CD14-positive monocyte (primary cell): ENCODE measurements at regions not wholly inside any gene's neighbourhood (a gene's known extent, or its start where the extent isn't known, plus 50 kb on each side); places are given as distances from the start of the nearest gene placed in this dataset.

ENCODE experiments used
- DNase-seq, 3 donors: peaks; one replicate each; pipeline ENCODE4 v3.0.0-alpha.2; 2011 to 2022
- H2AFZ ChIP-seq: 2 replicates; pipeline ENCODE4 v1.6.0; 2012; ENCODE audit warnings: mild to moderate bottlenecking, low read depth, low read length, inconsistent platforms; ENCODE audit not compliant: insufficient read depth, poor library complexity, severe bottlenecking
- H3K27ac ChIP-seq, 2 donors: 1 replicate in 1 of 2; 2 replicates in 1 of 2; pipeline ENCODE4 v1.5.1; 2012 to 2013; ENCODE audit warnings: low read length in 2 of 2, control low read depth in 1 of 2, inconsistent platforms in 1 of 2, low read depth in 1 of 2, mild to moderate bottlenecking in 1 of 2
- H3K27me3 ChIP-seq, 2 donors: one replicate each; pipeline versions ENCODE4 v1.6.0 to v1.6.1; 2011 to 2013; ENCODE audit warnings: low read length in 2 of 2; ENCODE audit not compliant: control insufficient read depth in 2 of 2, insufficient read depth in 2 of 2
- H3K36me3 ChIP-seq, 2 donors: replicated peaks in 1 of 2; 1 replicate in 1 of 2; 2 replicates in 1 of 2; pipeline versions ENCODE4 v1.5.1 to v1.6.1; 2012 to 2013; ENCODE audit warnings: low read length in 2 of 2, control low read depth in 1 of 2, inconsistent platforms in 1 of 2, mild to moderate bottlenecking in 1 of 2; ENCODE audit not compliant: insufficient read depth in 2 of 2, control insufficient read depth in 1 of 2
- H3K4me1 ChIP-seq, 2 donors: 1 replicate in 1 of 2; 2 replicates in 1 of 2; pipeline versions ENCODE4 v1.5.1 to v1.6.1; 2012 to 2013; ENCODE audit warnings: low read length in 2 of 2, control low read depth in 1 of 2, inconsistent platforms in 1 of 2, mild to moderate bottlenecking in 1 of 2, moderate library complexity in 1 of 2; ENCODE audit not compliant: insufficient read depth in 2 of 2, control insufficient read depth in 1 of 2
- H3K4me2 ChIP-seq: replicated peaks from 2 replicates; pipeline ENCODE3; 2012; ENCODE audit warnings: low read length, moderate library complexity, mild to moderate bottlenecking; ENCODE audit not compliant: poor library complexity, severe bottlenecking; ENCODE audit errors: extremely low read depth
- H3K4me3 ChIP-seq, 3 experiments: fragments of 200-600 bp in 1 of 3; sonication (generic) in 1 of 3; replicated peaks in 1 of 3; 1 replicate in 2 of 3; 2 replicates in 1 of 3; pipeline ENCODE4 v1.5.1; 2011 to 2013; ENCODE audit warnings: low read length in 3 of 3, mild to moderate bottlenecking in 3 of 3, control low read depth in 2 of 3, low read depth in 2 of 3, inconsistent platforms in 1 of 3, moderate library complexity in 1 of 3
- H3K79me2 ChIP-seq: 2 replicates; pipeline ENCODE4 v1.6.0; 2012; ENCODE audit warnings: mild to moderate bottlenecking, control low read depth, inconsistent platforms, low read length, moderate library complexity; ENCODE audit not compliant: insufficient read depth
- H3K9ac ChIP-seq: 2 replicates; pipeline ENCODE4 v1.6.0; 2017; ENCODE audit warnings: low read length, mild to moderate bottlenecking; ENCODE audit not compliant: insufficient read depth, poor library complexity, severe bottlenecking
- H3K9me3 ChIP-seq, 2 donors: replicated peaks in 1 of 2; 1 replicate in 1 of 2; 2 replicates in 1 of 2; pipeline versions ENCODE4 v1.5.1 to v1.6.1; 2012 to 2013; ENCODE audit warnings: low read length in 2 of 2, control low read depth in 1 of 2; ENCODE audit not compliant: control insufficient read depth in 1 of 2, insufficient read depth in 1 of 2
- H4K20me1 ChIP-seq: 2 replicates; pipeline ENCODE4 v1.6.0; 2012; ENCODE audit warnings: mild to moderate bottlenecking, low read length, control low read depth, moderate library complexity; ENCODE audit not compliant: insufficient read depth
- H3K27ac Mint-ChIP-seq, 7 donors: one replicate each; pipeline ENCODE4 v1.8.0; 2020; ENCODE audit warnings: mild to moderate bottlenecking in 7 of 7, mixed read lengths in 7 of 7, moderate library complexity in 6 of 7, inconsistent platforms in 2 of 7
- H3K27me3 Mint-ChIP-seq, 3 donors: one replicate each; pipeline ENCODE4 v1.8.0; 2021 to 2022; ENCODE audit warnings: low read depth in 3 of 3, mild to moderate bottlenecking in 3 of 3, mixed read lengths in 3 of 3, moderate library complexity in 3 of 3, inconsistent platforms in 1 of 3
- H3K36me3 Mint-ChIP-seq, 2 donors: one replicate each; pipeline ENCODE4 v1.8.0; 2020; ENCODE audit warnings: mixed read lengths in 2 of 2, inconsistent platforms in 1 of 2, mild to moderate bottlenecking in 1 of 2
- H3K4me1 Mint-ChIP-seq: one replicate; pipeline ENCODE4 v1.8.0; 2020; ENCODE audit warnings: mild to moderate bottlenecking, mixed read lengths
- H3K4me3 Mint-ChIP-seq, 2 donors: one replicate each; pipeline ENCODE4 v1.8.0; 2020; ENCODE audit warnings: mild to moderate bottlenecking in 2 of 2, mixed read lengths in 2 of 2, moderate library complexity in 1 of 2
- H3K9me3 Mint-ChIP-seq, 7 donors: one replicate each; pipeline ENCODE4 v1.8.0; 2020 to 2022; ENCODE audit warnings: mixed read lengths in 7 of 7, mild to moderate bottlenecking in 6 of 7, moderate library complexity in 6 of 7, inconsistent platforms in 2 of 7
- CTCF ChIP-seq: fragments of 200-600 bp; IDR thresholded peaks from one replicate; pipeline ENCODE4 v1.8.0; 2022; ENCODE audit warnings: antibody characterized with exemption, mild to moderate bottlenecking
- WGBS: methylation state at CpG from one replicate; pipeline ENCODE4 v1.1.5; 2013; ENCODE audit warnings: missing lambda C conversion rate; ENCODE audit not compliant: insufficient coverage; 5-methylcytosine and 5-hydroxymethylcytosine counted together
- intact Hi-C, 2 donors: fragments of 100-400 bp; cut with micrococcal nuclease; formaldehyde crosslinking; loops; one replicate each; pipeline versions ENCODE4 v1.15.0 to v1.15.1; 2023

DNA sequence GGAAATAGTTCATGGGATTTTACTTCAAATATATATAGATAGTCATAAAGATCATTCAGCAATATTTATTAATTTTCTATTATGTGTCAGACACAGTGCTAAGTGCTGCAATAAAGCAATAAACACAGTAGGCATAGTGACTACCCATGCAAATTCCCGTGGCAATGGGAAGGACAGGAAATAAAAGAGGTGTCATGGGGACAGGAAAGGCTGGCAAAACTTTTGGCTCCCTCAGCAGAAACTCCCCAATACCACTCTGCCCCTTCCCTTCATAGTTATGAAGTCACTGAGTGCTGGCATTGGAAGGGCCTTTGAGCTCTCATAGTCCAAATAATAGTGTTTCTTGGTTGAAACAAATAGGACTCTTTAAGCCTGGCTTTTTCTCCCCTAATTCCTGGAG lies 104.4 kb upstream of the DPT start:
- no peak for TF ChIP-seq CTCF
- Histone ChIP-seq H3K27ac (no peak overlapping the region), H3K79me2 (no peaks in the 10 kb centered on the region), H3K4me3 (no peak overlapping the region), H2AFZ (no peak overlapping the region), H3K4me2 (no peak overlapping the region), H3K9me3 (no peaks in the 10 kb centered on the region), H3K36me3 (no peaks in the 10 kb centered on the region), H3K9ac (no peak overlapping the region), H3K27me3 (no peaks in the 10 kb centered on the region), H4K20me1 (no peaks in the 10 kb centered on the region), H3K4me1 (no peaks in the 10 kb centered on the region)
- Mint-ChIP-seq H3K4me3 (no peak overlapping the region), H3K27me3 (peaks cover 0 to 3% (median 0%) of the 10 kb centered on the region in 3 donors), H3K36me3 (no peaks in the 10 kb centered on the region), H3K27ac (no peak overlapping the region), H3K4me1 (no peaks in the 10 kb centered on the region), H3K9me3 (peaks cover 6 to 9% (median 6%) of the 10 kb centered on the region in 7 donors)
- no peak for DNase-seq
- intact Hi-C loops: no loop called here
- no CpG with 5 or more reads among the region's 1 CpG for WGBS

- Histone ChIP-seq H3K27me3 (no peaks in the 10 kb centered on the region), H3K4me3 (no peak overlapping the region), H3K27ac (no peak overlapping the region), H3K9me3 (no peaks in the 10 kb centered on the region), H2AFZ (no peak overlapping the region), H3K4me2 (no peak overlapping the region), H3K79me2 (no peaks in the 10 kb centered on the region), H4K20me1 (no peaks in the 10 kb centered on the region), H3K9ac (no peak overlapping the region), H3K36me3 (no peaks in the 10 kb centered on the region), H3K4me1 (no peaks in the 10 kb centered on the region)
- Mint-ChIP-seq H3K4me1 (no peaks in the 10 kb centered on the region), H3K9me3 (peaks cover 6 to 9% (median 6%) of the 10 kb centered on the region in 7 donors), H3K4me3 (no peak overlapping the region), H3K27ac (no peak overlapping the region), H3K36me3 (no peaks in the 10 kb centered on the region), H3K27me3 (peaks cover 0 to 3% (median 0%) of the 10 kb centered on the region in 3 donors)
- 76% methylated on average over 3 of the region's 4 CpGs for WGBS
- intact Hi-C loops: no loop called here
- no peak for DNase-seq
- no peak for TF ChIP-seq CTCF
Measured at GRCh38 chr1:168833801-168834224, 104.8 kb upstream of the DPT start.
